ENCODE measurements at regions not wholly inside any gene's neighbourhood (a gene's known extent, or its start where the extent isn't known, plus 50 kb on each side); places are given as distances from the start of the nearest gene placed in this dataset.

GRCh38 chr10:128932071-128932820 is 534.8 kb upstream of the MGMT start:
- H3K27ac ChIP-seq, result no peak overlapping the region
- H3K9ac ChIP-seq, result no peak overlapping the region
- H3K36me3 ChIP-seq, result no peaks in the 10 kb centered on the region
- TF ChIP-seq Cebpa-rat (IDR thresholded peaks at IDR 0.05), result no peak
- H3K9me3 ChIP-seq, result no peaks in the 10 kb centered on the region
- no peaks in the 10 kb centered on the region for H4K20me1 ChIP-seq
- no peaks in the 10 kb centered on the region for H3K4me1 ChIP-seq
- H3K27me3 ChIP-seq, result no peaks in the 10 kb centered on the region
- no peak overlapping the region for H3K4me2 ChIP-seq
- H3K4me3 ChIP-seq, result no peak overlapping the region

- Histone ChIP-seq H3K9ac (no peak overlapping the region), H3K4me1 (peaks cover 5% of the 10 kb centered on the region; the same call in 1 of the 2 replicates), H3K27me3 (no peaks in the 10 kb centered on the region), H4K20me1 (no peaks in the 10 kb centered on the region), H3K9me3 (no peaks in the 10 kb centered on the region), H3K36me3 (no peaks in the 10 kb centered on the region), H3K4me3 (no peak overlapping the region), H3K4me2 (no peak overlapping the region), H3K27ac (no peak overlapping the region)
- no peak for TF ChIP-seq Cebpa-rat (IDR thresholded peaks at IDR 0.05)
Measured at GRCh38 chr10:128934492-128934891, 532.5 kb upstream of the MGMT start.

GRCh38 chr10:128936392-128936791 is 530.6 kb upstream of the MGMT start:
- H3K4me3 ChIP-seq, result no peak overlapping the region
- H3K9ac ChIP-seq, result no peak overlapping the region
- no peaks in the 10 kb centered on the region for H3K9me3 ChIP-seq
- no peaks in the 10 kb centered on the region for H4K20me1 ChIP-seq
- no peak overlapping the region for H3K4me2 ChIP-seq
- no peak for TF ChIP-seq Cebpa-rat (IDR thresholded peaks at IDR 0.05)
- peaks cover 5% of the 10 kb centered on the region; the same call in 1 of the 2 replicates for H3K4me1 ChIP-seq
- H3K27ac ChIP-seq, result no peak overlapping the region
- H3K27me3 ChIP-seq, result no peaks in the 10 kb centered on the region
- H3K36me3 ChIP-seq, result no peaks in the 10 kb centered on the region

GRCh38 chr10:128938558-128938957 is 528.5 kb upstream of the MGMT start:
- no peaks in the 10 kb centered on the region for H3K36me3 ChIP-seq
- no peaks in the 10 kb centered on the region for H3K9me3 ChIP-seq
- no peak overlapping the region for H3K4me3 ChIP-seq
- no peak overlapping the region for H3K27ac ChIP-seq
- no peaks in the 10 kb centered on the region for H3K27me3 ChIP-seq
- H3K4me2 ChIP-seq, result no peak overlapping the region
- no peak overlapping the region for H3K9ac ChIP-seq
- no peaks in the 10 kb centered on the region for H4K20me1 ChIP-seq
- no peak for TF ChIP-seq Cebpa-rat (IDR thresholded peaks at IDR 0.05)
- H3K4me1 ChIP-seq, result peaks cover 5% of the 10 kb centered on the region; the same call in 1 of the 2 replicates

GRCh38 chr10:128940081-128940480 is 527.0 kb upstream of the MGMT start:
- H3K27ac ChIP-seq, result no peak overlapping the region
- TF ChIP-seq Cebpa-rat (IDR thresholded peaks at IDR 0.05), result no peak
- H3K36me3 ChIP-seq, result no peaks in the 10 kb centered on the region
- no peaks in the 10 kb centered on the region for H3K9me3 ChIP-seq
- H4K20me1 ChIP-seq, result no peaks in the 10 kb centered on the region
- H3K4me1 ChIP-seq, result peaks cover 5% of the 10 kb centered on the region; the same call in 1 of the 2 replicates
- no peak overlapping the region for H3K9ac ChIP-seq
- no peak overlapping the region for H3K4me3 ChIP-seq
- H3K4me2 ChIP-seq, result no peak overlapping the region
- H3K27me3 ChIP-seq, result no peaks in the 10 kb centered on the region

GRCh38 chr10:128943111-128943510 is 523.9 kb upstream of the MGMT start:
- no peaks in the 10 kb centered on the region for H4K20me1 ChIP-seq
- H3K4me2 ChIP-seq, result no peak overlapping the region
- H3K4me3 ChIP-seq, result no peak overlapping the region
- H3K27me3 ChIP-seq, result no peaks in the 10 kb centered on the region
- H3K27ac ChIP-seq, result no peak overlapping the region
- peaks cover 5% of the 10 kb centered on the region; the same call in 1 of the 2 replicates for H3K4me1 ChIP-seq
- TF ChIP-seq Cebpa-rat (IDR thresholded peaks at IDR 0.05), result no peak
- 0 out of 2 replicates have a peak, but pooled peaks cover 3% of the 10 kb centered on the region for H3K9me3 ChIP-seq
- no peak overlapping the region for H3K9ac ChIP-seq
- H3K36me3 ChIP-seq, result no peaks in the 10 kb centered on the region

- no peak overlapping the region for H3K4me3 ChIP-seq
- H3K36me3 ChIP-seq, result no peaks in the 10 kb centered on the region
- H3K4me2 ChIP-seq, result no peak overlapping the region
- H4K20me1 ChIP-seq, result no peaks in the 10 kb centered on the region
- TF ChIP-seq Cebpa-rat (IDR thresholded peaks at IDR 0.05), result no peak
- H3K9me3 ChIP-seq, result 0 out of 2 replicates have a peak, but pooled peaks cover 3% of the 10 kb centered on the region
- no peaks in the 10 kb centered on the region for H3K4me1 ChIP-seq
- H3K27ac ChIP-seq, result no peak overlapping the region
- no peak overlapping the region for H3K9ac ChIP-seq
- no peaks in the 10 kb centered on the region for H3K27me3 ChIP-seq
Measured at GRCh38 chr10:128945398-128945797, 521.6 kb upstream of the MGMT start.

- no peak overlapping the region for H3K9ac ChIP-seq
- H3K4me3 ChIP-seq, result no peak overlapping the region
- no peaks in the 10 kb centered on the region for H3K4me1 ChIP-seq
- H4K20me1 ChIP-seq, result no peaks in the 10 kb centered on the region
- no peak overlapping the region for H3K27ac ChIP-seq
- H3K9me3 ChIP-seq, result 0 out of 2 replicates have a peak, but pooled peaks cover 3% of the 10 kb centered on the region
- no peaks in the 10 kb centered on the region for H3K36me3 ChIP-seq
- no peak for TF ChIP-seq Cebpa-rat (IDR thresholded peaks at IDR 0.05)
- no peaks in the 10 kb centered on the region for H3K27me3 ChIP-seq
- no peak overlapping the region for H3K4me2 ChIP-seq
Measured at GRCh38 chr10:128950159-128950915, 516.7 kb upstream of the MGMT start.

- no peaks in the 10 kb centered on the region for H4K20me1 ChIP-seq
- no peaks in the 10 kb centered on the region for H3K4me1 ChIP-seq
- no peak overlapping the region for H3K9ac ChIP-seq
- H3K27me3 ChIP-seq, result no peaks in the 10 kb centered on the region
- 0 out of 2 replicates have a peak, but pooled peaks cover 3% of the 10 kb centered on the region for H3K9me3 ChIP-seq
- no peak for TF ChIP-seq Cebpa-rat (IDR thresholded peaks at IDR 0.05)
- no peak overlapping the region for H3K4me3 ChIP-seq
- H3K36me3 ChIP-seq, result no peaks in the 10 kb centered on the region
- no peak overlapping the region for H3K27ac ChIP-seq
- H3K4me2 ChIP-seq, result no peak overlapping the region
Measured at GRCh38 chr10:128950916-128951275, 516.1 kb upstream of the MGMT start.

- Histone ChIP-seq H3K36me3 (no peaks in the 10 kb centered on the region), H3K27ac (no peak overlapping the region), H3K4me2 (no peak overlapping the region), H4K20me1 (no peaks in the 10 kb centered on the region), H3K9me3 (no peaks in the 10 kb centered on the region), H3K4me3 (no peak overlapping the region), H3K9ac (no peak overlapping the region), H3K4me1 (no peaks in the 10 kb centered on the region), H3K27me3 (no peaks in the 10 kb centered on the region)
- TF ChIP-seq Cebpa-rat (IDR thresholded peaks at IDR 0.05), result no peak
Measured at GRCh38 chr10:128952856-128953255, 514.2 kb upstream of the MGMT start.
